GM12874 (cell line): ENCODE measurements at regions not wholly inside any gene's neighbourhood (a gene's known extent, or its start where the extent isn't known, plus 50 kb on each side); places are given as distances from the start of the nearest gene placed in this dataset.

Experiments used
- TF ChIP-seq, protein P1 (sequence below): IDR thresholded peaks from 2 replicates; pipeline ENCODE4 v1.5.1; 2011; ENCODE audit warnings: low read depth, mild to moderate bottlenecking, control low read depth, low read length, moderate library complexity; ENCODE audit not compliant: insufficient read depth

GRCh38 chr13:95380468-95381211 is 79.4 kb upstream of the ABCC4 start:
- TF ChIP-seq, protein P1, sequence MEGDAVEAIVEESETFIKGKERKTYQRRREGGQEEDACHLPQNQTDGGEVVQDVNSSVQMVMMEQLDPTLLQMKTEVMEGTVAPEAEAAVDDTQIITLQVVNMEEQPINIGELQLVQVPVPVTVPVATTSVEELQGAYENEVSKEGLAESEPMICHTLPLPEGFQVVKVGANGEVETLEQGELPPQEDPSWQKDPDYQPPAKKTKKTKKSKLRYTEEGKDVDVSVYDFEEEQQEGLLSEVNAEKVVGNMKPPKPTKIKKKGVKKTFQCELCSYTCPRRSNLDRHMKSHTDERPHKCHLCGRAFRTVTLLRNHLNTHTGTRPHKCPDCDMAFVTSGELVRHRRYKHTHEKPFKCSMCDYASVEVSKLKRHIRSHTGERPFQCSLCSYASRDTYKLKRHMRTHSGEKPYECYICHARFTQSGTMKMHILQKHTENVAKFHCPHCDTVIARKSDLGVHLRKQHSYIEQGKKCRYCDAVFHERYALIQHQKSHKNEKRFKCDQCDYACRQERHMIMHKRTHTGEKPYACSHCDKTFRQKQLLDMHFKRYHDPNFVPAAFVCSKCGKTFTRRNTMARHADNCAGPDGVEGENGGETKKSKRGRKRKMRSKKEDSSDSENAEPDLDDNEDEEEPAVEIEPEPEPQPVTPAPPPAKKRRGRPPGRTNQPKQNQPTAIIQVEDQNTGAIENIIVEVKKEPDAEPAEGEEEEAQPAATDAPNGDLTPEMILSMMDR = peak; percentile 71

DNA sequence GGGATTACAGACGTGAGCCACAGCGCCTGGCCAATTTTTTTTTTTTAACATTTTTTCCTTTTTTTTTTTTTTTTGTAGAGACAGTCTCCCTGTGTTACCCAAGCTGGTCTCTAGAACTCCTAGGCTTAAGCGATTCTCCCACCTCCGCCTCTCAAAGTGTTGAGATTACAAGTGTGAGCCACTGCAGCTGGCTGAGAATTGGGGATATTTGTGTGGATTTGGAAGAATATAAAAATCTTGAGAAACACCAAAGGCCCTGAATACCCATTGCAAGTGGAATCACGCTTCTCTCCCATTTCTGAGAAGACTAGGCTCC is 79.9 kb upstream of the ABCC4 start:
- TF ChIP-seq, protein P1 = no peak

DNA sequence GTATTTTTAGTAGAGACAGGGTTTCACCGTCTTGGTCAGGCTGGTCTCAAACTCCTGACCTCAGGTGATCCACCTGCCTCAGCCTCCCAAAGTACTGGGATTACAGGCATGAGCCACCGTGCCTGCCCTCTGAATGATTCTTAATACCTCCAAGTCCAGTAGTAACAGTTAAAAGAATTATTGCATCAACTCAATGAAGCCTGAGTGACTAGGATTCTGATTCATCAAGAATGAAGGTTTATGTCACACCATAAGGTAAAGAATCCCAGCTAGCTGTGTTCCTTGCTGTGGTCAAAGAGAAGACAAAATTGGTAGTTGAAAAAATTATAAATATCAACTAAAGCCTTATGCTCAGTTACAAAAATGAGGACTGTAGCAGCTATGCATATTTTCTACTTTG is 81.2 kb upstream of the ABCC4 start:
- TF ChIP-seq, protein P1 = no peak

- TF ChIP-seq, protein P1 = no peak
These were observed 81.7 kb upstream of the ABCC4 start for GRCh38 chr13:95382916-95383315.

DNA sequence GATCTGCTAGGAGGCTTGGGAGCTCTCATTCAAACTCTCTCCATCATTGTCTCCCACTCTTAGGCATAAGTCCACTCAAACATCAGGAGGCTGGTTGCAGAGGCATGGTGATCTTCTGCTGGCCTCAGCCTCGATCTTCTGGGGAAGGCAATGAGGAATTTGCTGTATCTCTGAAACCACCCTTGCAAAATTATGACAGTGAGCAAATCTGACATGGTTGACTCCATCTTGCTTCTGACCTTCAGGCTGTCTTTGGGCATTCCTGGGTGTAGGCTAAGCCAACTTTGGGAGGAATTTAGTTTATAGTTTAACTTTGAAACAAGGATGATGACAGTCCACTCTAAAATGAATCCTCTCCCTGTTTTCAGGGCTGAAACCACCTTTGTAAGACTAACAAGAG is 84.1 kb upstream of the ABCC4 start:
- TF ChIP-seq, protein P1 = no peak

DNA sequence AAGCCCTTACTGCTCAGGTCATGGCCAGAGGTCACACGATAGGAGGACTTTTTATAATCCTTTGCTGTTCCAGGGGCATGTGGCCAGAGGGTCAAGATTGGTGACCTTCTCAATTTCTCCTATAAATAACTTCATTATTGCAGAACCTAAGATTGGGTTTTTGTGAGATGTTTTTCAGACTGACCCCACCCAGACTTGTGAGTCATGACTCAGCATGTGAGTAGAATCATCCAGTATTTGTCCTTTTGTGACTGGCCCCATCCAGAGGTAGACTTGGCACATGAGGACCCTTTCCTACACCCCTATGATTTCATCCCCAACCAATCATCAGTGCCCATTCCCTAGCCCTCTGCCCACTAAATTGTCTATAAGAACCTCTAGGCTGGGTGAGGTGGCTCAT is 84.5 kb upstream of the ABCC4 start:
- TF ChIP-seq, protein P1 = no peak

- TF ChIP-seq, protein P1 = no peak
These were observed 85.1 kb upstream of the ABCC4 start for GRCh38 chr13:95386370-95386769.
